Gastroesophageal sphincter (tissue), 3 donors: ENCODE measurements at regions not wholly inside any gene's neighbourhood (a gene's known extent, or its start where the extent isn't known, plus 50 kb on each side); places are given as distances from the start of the nearest gene placed in this dataset.

ENCODE experiments used
- CTCF ChIP-seq, 4 experiments: fragments of 200-600 bp in 2 of 4; fragments of 450-650 bp in 2 of 4; sonication (generic) in 1 of 4; IDR thresholded peaks; one replicate each; pipeline ENCODE4 v1.5.1; 2017 to 2019; ENCODE audit warnings: antibody characterized with exemption in 4 of 4, mild to moderate bottlenecking in 2 of 4, moderate library complexity in 2 of 4
- POLR2AphosphoS5 ChIP-seq: sonication (generic); formaldehyde crosslinking; IDR thresholded peaks from one replicate; pipeline ENCODE4 v1.6.1; 2017; ENCODE audit warnings: antibody characterized with exemption

DNA sequence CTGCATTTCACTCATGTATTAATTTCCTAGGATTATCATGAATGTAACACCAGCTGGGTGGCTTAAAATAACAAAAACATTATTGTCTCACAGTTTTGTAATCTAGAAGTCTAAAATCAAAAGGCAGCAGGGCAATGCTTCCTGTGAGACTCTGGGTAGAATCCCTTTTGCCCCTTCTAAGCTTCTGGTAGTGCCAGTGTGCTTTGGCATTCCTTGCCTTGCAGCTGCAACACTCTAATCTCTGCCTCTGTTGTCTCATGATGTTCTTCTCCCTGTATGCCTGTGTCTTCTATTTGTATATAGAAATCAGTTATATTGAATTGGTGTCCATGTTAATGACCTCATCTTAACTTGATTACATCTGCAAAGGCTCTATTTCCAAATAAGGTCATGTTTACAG is 1117.3 kb downstream of the PCDH18 start:
- TF ChIP-seq CTCF (IDR thresholded peaks at IDR 0.05) (no peak), POLR2AphosphoS5 (no peak)
